HepG2 (cell line): ENCODE measurements at regions not wholly inside any gene's neighbourhood (a gene's known extent, or its start where the extent isn't known, plus 50 kb on each side); places are given as distances from the start of the nearest gene placed in this dataset.

Experiments
- ARID4A ChIP-seq: sonication (generic); formaldehyde crosslinking; IDR thresholded peaks from 2 replicates; pipeline ENCODE4 v1.5.0; 2020; ENCODE audit warnings: mild to moderate bottlenecking, missing genetic modification reagents, borderline replicate concordance
- ATAD3A ChIP-seq: sonication (generic); formaldehyde crosslinking; IDR thresholded peaks from 2 replicates; pipeline ENCODE4 v1.4.0; 2020; ENCODE audit warnings: missing genetic modification reagents
- ATF1 ChIP-seq: IDR thresholded peaks from 2 replicates; pipeline ENCODE4 v1.6.1; 2016; ENCODE audit warnings: mild to moderate bottlenecking, control low read depth
- ATF5 ChIP-seq: sonication (generic); formaldehyde crosslinking; IDR thresholded peaks from 2 replicates; pipeline ENCODE4 v1.4.0; 2020; ENCODE audit warnings: mild to moderate bottlenecking, low read depth, missing genetic modification reagents
- BCL3 ChIP-seq: sonication (generic); formaldehyde crosslinking; IDR thresholded peaks from 2 replicates; pipeline ENCODE4 v1.5.1; 2020; ENCODE audit warnings: mild to moderate bottlenecking, missing genetic modification reagents, moderate library complexity
- DBP ChIP-seq: sonication (generic); formaldehyde crosslinking; IDR thresholded peaks from 2 replicates; pipeline ENCODE4 v1.4.0; 2020; ENCODE audit warnings: missing genetic modification reagents; ENCODE audit errors: not compliant biosample characterization
- E2F5 ChIP-seq: sonication (generic); formaldehyde crosslinking; conservative IDR thresholded peaks from 2 replicates; pipeline ENCODE4 v1.4.0; 2020; ENCODE audit warnings: missing genetic modification reagents
- GABPA ChIP-seq, 2 experiments: IDR thresholded peaks; 2 replicates each; pipeline ENCODE4 v1.6.1; 2011 to 2016; ENCODE audit warnings: low read depth in 2 of 2, low read length in 1 of 2, missing biosample characterization in 1 of 2, missing genetic modification characterization in 1 of 2
- JARID2 ChIP-seq: sonication (generic); formaldehyde crosslinking; IDR thresholded peaks from 2 replicates; pipeline ENCODE4 v1.8.1; 2023; ENCODE audit warnings: missing genetic modification reagents, inconsistent platforms; ENCODE audit not compliant: insufficient replicate concordance
- NKX3-1 ChIP-seq: sonication (generic); formaldehyde crosslinking; IDR thresholded peaks from 2 replicates; pipeline ENCODE4 v1.5.0; 2020; ENCODE audit warnings: missing genetic modification reagents
- TEF ChIP-seq: sonication (generic); formaldehyde crosslinking; IDR thresholded peaks from 2 replicates; pipeline ENCODE4 v1.5.0; 2020; ENCODE audit warnings: missing genetic modification reagents
- THRA ChIP-seq: sonication (generic); formaldehyde crosslinking; IDR thresholded peaks from 2 replicates; pipeline ENCODE4 v1.4.0; 2020; ENCODE audit warnings: missing genetic modification reagents, borderline replicate concordance
- ZBTB21 ChIP-seq: sonication (generic); formaldehyde crosslinking; IDR thresholded peaks from 2 replicates; pipeline ENCODE4 v1.4.0; 2020; ENCODE audit warnings: missing genetic modification reagents
- ZFP36L2 ChIP-seq: sonication (generic); formaldehyde crosslinking; IDR thresholded peaks from 2 replicates; pipeline ENCODE4 v1.4.0; 2020; ENCODE audit warnings: missing genetic modification reagents
- ZIK1 ChIP-seq: sonication (generic); formaldehyde crosslinking; IDR thresholded peaks from 2 replicates; pipeline ENCODE4 v1.5.0; 2020; ENCODE audit warnings: mild to moderate bottlenecking, low read depth, missing genetic modification reagents, borderline replicate concordance
- ZNF24 ChIP-seq: fragments of 450-650 bp; IDR thresholded peaks from 2 replicates; pipeline ENCODE4 v1.6.1; 2017; ENCODE audit warnings: antibody characterized with exemption, mild to moderate bottlenecking
- ZNF432 ChIP-seq: sonication (generic); formaldehyde crosslinking; IDR thresholded peaks from 2 replicates; pipeline ENCODE4 v1.5.0; 2020; ENCODE audit warnings: missing genetic modification reagents, mild to moderate bottlenecking, borderline replicate concordance
- ZNF446 ChIP-seq: sonication (generic); formaldehyde crosslinking; IDR thresholded peaks from 2 replicates; pipeline ENCODE4 v1.5.0; 2020; ENCODE audit warnings: mild to moderate bottlenecking, missing genetic modification reagents
- ZNF501 ChIP-seq: sonication (generic); formaldehyde crosslinking; IDR thresholded peaks from 2 replicates; pipeline ENCODE4 v1.5.1; 2020; ENCODE audit warnings: mild to moderate bottlenecking, moderate library complexity, missing genetic modification reagents
- ZNF546 ChIP-seq: sonication (generic); formaldehyde crosslinking; conservative IDR thresholded peaks from 2 replicates; pipeline ENCODE4 v1.8.1; 2023; ENCODE audit warnings: mild to moderate bottlenecking, missing genetic modification reagents
- ZNF652 ChIP-seq: IDR thresholded peaks from 2 replicates; pipeline ENCODE4 v1.6.1; 2016; ENCODE audit warnings: low read depth, borderline replicate concordance
- ZNF678 ChIP-seq: sonication (generic); formaldehyde crosslinking; IDR thresholded peaks from 2 replicates; pipeline ENCODE4 v1.4.0; 2020; ENCODE audit warnings: mild to moderate bottlenecking, missing genetic modification reagents

GRCh38 chr16:50468749-50469078, 79.5 kb upstream of the NKD1 start (continued):
- TF ChIP-seq ATF5 (CRISPR knock-in tag) (no peak), BCL3 (CRISPR knock-in tag) (no peak), JARID2 (CRISPR knock-in tag) (no peak), ATAD3A (no peak), ZIK1 (CRISPR knock-in tag) (no peak), ZNF24 (no peak), DBP (no peak), ZBTB21 (CRISPR knock-in tag) (no peak), ARID4A (no peak), GABPA (IDR thresholded peaks at IDR 0.05; ENCODE audit: low read depth, low read length) (no peak), GABPA (CRISPR knock-in tag; IDR thresholded peaks at IDR 0.05; ENCODE audit: low read depth) (no peak), ATF1 (no peak), NKX3-1 (CRISPR knock-in tag) (no peak), ZNF678 (CRISPR knock-in tag) (no peak), ZFP36L2 (CRISPR knock-in tag) (no peak), THRA (CRISPR knock-in tag) (no peak), ZNF501 (CRISPR knock-in tag) (peak; percentile 84), ZNF432 (CRISPR knock-in tag) (no peak), ZNF546 (CRISPR knock-in tag) (no peak), E2F5 (no peak), ZNF652 (no peak), TEF (no peak), ZNF446 (CRISPR knock-in tag) (no peak; the same call in 1 of the 2 replicates)
